Liver (tissue), 8 donors: ENCODE measurements at regions not wholly inside any gene's neighbourhood (a gene's known extent, or its start where the extent isn't known, plus 50 kb on each side); places are given as distances from the start of the nearest gene placed in this dataset.

ENCODE experiments used
- DNase-seq: peaks from one replicate; pipeline ENCODE4 v3.0.0-alpha.2; 2017; ENCODE audit warnings: low spot score
- H3K27ac ChIP-seq, 2 donors: one replicate each; pipeline ENCODE4 v1.7.0; 2013; ENCODE audit warnings: inconsistent platforms in 2 of 2, low read length in 2 of 2, control low read depth in 1 of 2, low read depth in 1 of 2, mild to moderate bottlenecking in 1 of 2
- H3K27me3 ChIP-seq, 4 donors: one replicate each; pipeline versions ENCODE4 v1.6.1 to v1.7.0; 2013; ENCODE audit warnings: low read length in 3 of 4, inconsistent platforms in 1 of 4, mild to moderate bottlenecking in 1 of 4, moderate library complexity in 1 of 4; ENCODE audit not compliant: control insufficient read depth in 4 of 4, insufficient read depth in 4 of 4
- H3K36me3 ChIP-seq, 4 donors: one replicate each; pipeline versions ENCODE4 v1.6.1 to v1.7.0; 2013; ENCODE audit warnings: low read length in 3 of 4, mild to moderate bottlenecking in 3 of 4, low read depth in 1 of 4, moderate library complexity in 1 of 4; ENCODE audit not compliant: control insufficient read depth in 4 of 4, insufficient read depth in 3 of 4
- H3K4me1 ChIP-seq, 4 donors: one replicate each; pipeline versions ENCODE4 v1.6.1 to v1.7.0; 2013; ENCODE audit warnings: low read length in 3 of 4, mild to moderate bottlenecking in 3 of 4, moderate library complexity in 1 of 4; ENCODE audit not compliant: control insufficient read depth in 4 of 4, insufficient read depth in 4 of 4
- H3K4me3 ChIP-seq, 3 donors: one replicate each; pipeline versions ENCODE4 v1.6.1 to v1.7.0; 2013; ENCODE audit warnings: low read length in 3 of 3, control low read depth in 1 of 3, low read depth in 1 of 3, mild to moderate bottlenecking in 1 of 3
- H3K9ac ChIP-seq, 2 donors: one replicate each; pipeline ENCODE4 v1.7.0; 2013; ENCODE audit warnings: low read length in 2 of 2, mild to moderate bottlenecking in 2 of 2, moderate library complexity in 2 of 2, control low read depth in 1 of 2, low read depth in 1 of 2
- H3K9me3 ChIP-seq, 4 donors: one replicate each; pipeline versions ENCODE4 v1.6.1 to v1.7.0; 2013; ENCODE audit warnings: low read length in 3 of 4; ENCODE audit not compliant: control insufficient read depth in 4 of 4
- ATF3 ChIP-seq: IDR thresholded peaks from 2 replicates; pipeline ENCODE4 v1.6.1; 2016; ENCODE audit warnings: antibody characterized with exemption
- CTCF ChIP-seq: fragments of 150-350 bp; IDR thresholded peaks from 2 replicates; pipeline ENCODE4 v1.5.1; 2017; ENCODE audit warnings: improper control_type of control experiment, low read depth, low read length; ENCODE audit not compliant: missing input control
- FOXA1 ChIP-seq: IDR thresholded peaks from 2 replicates; pipeline ENCODE4 v1.6.1; 2016; ENCODE audit warnings: antibody characterized with exemption
- FOXA2 ChIP-seq: IDR thresholded peaks from 2 replicates; pipeline ENCODE4 v1.6.1; 2016; ENCODE audit warnings: antibody characterized with exemption
- GABPA ChIP-seq, 2 donors: IDR thresholded peaks in 1 of 2; conservative IDR thresholded peaks in 1 of 2; 2 replicates each; pipeline ENCODE4 v1.6.1; 2016; ENCODE audit warnings: antibody characterized with exemption in 2 of 2, mild to moderate bottlenecking in 1 of 2, moderate library complexity in 1 of 2
- HNF4G ChIP-seq: IDR thresholded peaks from 2 replicates; pipeline ENCODE4 v1.6.1; 2016; ENCODE audit warnings: antibody characterized with exemption
- JUND ChIP-seq, 2 donors: IDR thresholded peaks; 2 replicates each; pipeline ENCODE4 v1.6.1; 2016; ENCODE audit warnings: antibody characterized with exemption in 2 of 2
- REST ChIP-seq: IDR thresholded peaks from 2 replicates; pipeline ENCODE4 v1.6.1; 2016; ENCODE audit warnings: antibody characterized with exemption, mild to moderate bottlenecking
- RXRA ChIP-seq, 2 donors: IDR thresholded peaks; 2 replicates each; pipeline ENCODE4 v1.6.1; 2017 to 2018; ENCODE audit warnings: antibody characterized with exemption in 2 of 2, mild to moderate bottlenecking in 1 of 2
- YY1 ChIP-seq: IDR thresholded peaks from 2 replicates; pipeline ENCODE4 v1.6.1; 2016; ENCODE audit warnings: antibody characterized with exemption, mild to moderate bottlenecking
- WGBS: extraction: QIAGEN DNeasy Blood & Tissue Kit; methylation state at CpG from one replicate; pipeline ENCODE4 v1.1.7; 2013; 5-methylcytosine and 5-hydroxymethylcytosine counted together
- TF ChIP-seq, protein P1 (sequence below): IDR thresholded peaks from 2 replicates; pipeline ENCODE4 v1.6.1; 2016; ENCODE audit warnings: antibody characterized with exemption
- donor health status: healthy.
- donor health status: healthy.
- donor health status: healthy.
- donor health status: healthy.
- donor health status: healthy.

- Histone ChIP-seq H3K27me3 (no peaks in the 10 kb centered on the region), H3K4me3 (no peak overlapping the region), H3K9ac (no peak overlapping the region), H3K4me1 (no peaks in the 10 kb centered on the region), H3K36me3 (no peaks in the 10 kb centered on the region), H3K9me3 (no peaks in the 10 kb centered on the region), H3K27ac (no peak overlapping the region)
- DNase-seq = no peak
- WGBS = 96% methylated on average over 4 of the region's 4 CpGs
- TF ChIP-seq RXRA (IDR thresholded peaks at IDR 0.05) (no peak), GABPA (IDR thresholded peaks at IDR 0.05 in 1 of 2, conservative IDR thresholded peaks at IDR 0.05 in 1 of 2) (no peak), CTCF (no peak), FOXA1 (no peak)
These were observed 96.0 kb upstream of the MDM1 start for GRCh38 chr12:68428211-68428610.

GRCh38 chr12:68428724-68429501 lies 96.8 kb upstream of the MDM1 start:
- Histone ChIP-seq H3K36me3 (no peaks in the 10 kb centered on the region), H3K4me1 (no peaks in the 10 kb centered on the region), H3K9ac (no peak overlapping the region), H3K4me3 (no peak overlapping the region), H3K27me3 (no peaks in the 10 kb centered on the region), H3K27ac (no peak overlapping the region), H3K9me3 (no peaks in the 10 kb centered on the region)
- TF ChIP-seq RXRA (IDR thresholded peaks at IDR 0.05) (no peak), REST (no peak), JUND (IDR thresholded peaks at IDR 0.05) (no peak), FOXA2 (no peak), FOXA1 (no peak), ATF3 (no peak)
- no peak for DNase-seq
- WGBS = 85% methylated on average over 6 of the region's 6 CpGs

DNA sequence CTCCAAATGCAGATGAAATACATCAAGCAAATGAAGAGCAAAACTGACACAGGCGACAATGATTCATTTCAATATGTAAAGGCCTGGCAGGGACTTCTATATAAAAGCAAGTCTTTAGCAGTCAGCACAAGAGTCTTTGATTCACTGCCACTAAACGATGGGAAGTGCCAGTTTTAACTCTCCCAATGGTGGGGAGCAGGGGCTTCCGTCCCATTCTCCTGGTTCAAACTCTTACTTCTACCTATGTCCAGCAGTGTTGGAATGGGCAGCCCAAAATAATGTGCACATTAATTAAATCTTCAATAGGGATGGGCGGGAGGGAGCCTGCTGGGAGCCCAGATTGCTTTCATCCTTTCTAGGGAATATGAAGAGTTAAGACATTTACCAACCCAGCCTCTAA lies 97.5 kb upstream of the MDM1 start:
- 84% methylated on average over 4 of the region's 4 CpGs for WGBS
- Histone ChIP-seq H3K4me3 (no peak overlapping the region), H3K9ac (no peak overlapping the region), H3K4me1 (no peaks in the 10 kb centered on the region), H3K36me3 (no peaks in the 10 kb centered on the region), H3K27ac (no peak overlapping the region), H3K27me3 (no peaks in the 10 kb centered on the region), H3K9me3 (no peaks in the 10 kb centered on the region)
- DNase-seq = no peak
- no peak for TF ChIP-seq FOXA2
- no peak for TF ChIP-seq HNF4G
- TF ChIP-seq, protein P1, sequence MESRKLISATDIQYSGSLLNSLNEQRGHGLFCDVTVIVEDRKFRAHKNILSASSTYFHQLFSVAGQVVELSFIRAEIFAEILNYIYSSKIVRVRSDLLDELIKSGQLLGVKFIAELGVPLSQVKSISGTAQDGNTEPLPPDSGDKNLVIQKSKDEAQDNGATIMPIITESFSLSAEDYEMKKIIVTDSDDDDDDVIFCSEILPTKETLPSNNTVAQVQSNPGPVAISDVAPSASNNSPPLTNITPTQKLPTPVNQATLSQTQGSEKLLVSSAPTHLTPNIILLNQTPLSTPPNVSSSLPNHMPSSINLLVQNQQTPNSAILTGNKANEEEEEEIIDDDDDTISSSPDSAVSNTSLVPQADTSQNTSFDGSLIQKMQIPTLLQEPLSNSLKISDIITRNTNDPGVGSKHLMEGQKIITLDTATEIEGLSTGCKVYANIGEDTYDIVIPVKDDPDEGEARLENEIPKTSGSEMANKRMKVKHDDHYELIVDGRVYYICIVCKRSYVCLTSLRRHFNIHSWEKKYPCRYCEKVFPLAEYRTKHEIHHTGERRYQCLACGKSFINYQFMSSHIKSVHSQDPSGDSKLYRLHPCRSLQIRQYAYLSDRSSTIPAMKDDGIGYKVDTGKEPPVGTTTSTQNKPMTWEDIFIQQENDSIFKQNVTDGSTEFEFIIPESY = no peak
- TF ChIP-seq YY1 = no peak
